Stimulated activated CD8-positive, alpha-beta memory T cell treated with anti-CD3 and anti-CD28 coated beads, Interleukin-7, amount 100 ng/mL, for 4 hours (primary cell): ENCODE measurements at regions not wholly inside any gene's neighbourhood (a gene's known extent, or its start where the extent isn't known, plus 50 kb on each side); places are given as distances from the start of the nearest gene placed in this dataset.
"Not testable (repeated sequence)": the region's sequence is repeated elsewhere in the genome, so short reads cannot be mapped to it uniquely, and the experiment has no call there.

ENCODE experiments used
- DNase-seq, 2 donors: peaks; one replicate each; pipeline ENCODE4 v3.0.0-alpha.2; 2020; ENCODE audit warnings: low read depth in 2 of 2

DNA sequence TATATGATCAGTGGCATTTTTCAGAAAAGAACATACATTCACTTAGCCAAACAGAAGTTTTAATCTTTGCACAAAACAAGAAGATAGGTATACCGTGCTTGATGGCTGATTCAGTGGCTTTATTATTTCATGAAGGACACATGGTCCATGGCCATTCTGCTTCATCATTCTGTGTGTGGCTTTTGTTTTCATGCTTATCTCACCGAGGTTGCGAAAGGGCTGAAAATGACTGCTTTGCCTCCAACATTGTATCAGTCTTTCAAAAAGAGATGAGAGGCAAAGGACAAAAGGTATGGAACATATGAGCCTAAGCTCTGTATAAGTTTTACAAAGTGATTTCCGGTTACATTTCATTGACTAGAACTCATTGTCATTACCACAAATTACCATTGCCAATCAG is 541.1 kb downstream of the RAB28 start:
- no peak for DNase-seq

DNA sequence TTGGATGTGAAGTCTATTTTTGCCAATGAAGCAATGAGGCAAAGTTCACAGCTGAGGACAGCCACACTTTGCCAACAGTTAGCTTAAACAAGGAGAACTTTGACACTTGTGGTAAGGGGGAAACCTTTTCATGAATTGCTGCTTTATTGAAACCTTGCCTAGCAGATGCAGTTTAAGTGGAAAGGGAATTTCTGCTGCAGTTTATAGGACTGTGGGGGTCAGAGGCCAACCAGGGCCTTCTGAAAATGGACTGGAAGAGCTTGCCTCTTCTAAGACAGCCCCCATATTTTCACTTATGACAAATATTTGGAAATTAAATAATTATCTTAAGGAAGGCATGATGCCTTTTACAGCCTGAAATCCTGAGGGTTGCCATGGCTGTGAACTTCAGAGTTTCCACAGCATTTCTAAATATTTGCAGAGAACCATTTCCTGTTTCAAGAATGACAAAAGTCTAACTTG is 550.3 kb downstream of the RAB28 start:
- DNase-seq: no peak

DNA sequence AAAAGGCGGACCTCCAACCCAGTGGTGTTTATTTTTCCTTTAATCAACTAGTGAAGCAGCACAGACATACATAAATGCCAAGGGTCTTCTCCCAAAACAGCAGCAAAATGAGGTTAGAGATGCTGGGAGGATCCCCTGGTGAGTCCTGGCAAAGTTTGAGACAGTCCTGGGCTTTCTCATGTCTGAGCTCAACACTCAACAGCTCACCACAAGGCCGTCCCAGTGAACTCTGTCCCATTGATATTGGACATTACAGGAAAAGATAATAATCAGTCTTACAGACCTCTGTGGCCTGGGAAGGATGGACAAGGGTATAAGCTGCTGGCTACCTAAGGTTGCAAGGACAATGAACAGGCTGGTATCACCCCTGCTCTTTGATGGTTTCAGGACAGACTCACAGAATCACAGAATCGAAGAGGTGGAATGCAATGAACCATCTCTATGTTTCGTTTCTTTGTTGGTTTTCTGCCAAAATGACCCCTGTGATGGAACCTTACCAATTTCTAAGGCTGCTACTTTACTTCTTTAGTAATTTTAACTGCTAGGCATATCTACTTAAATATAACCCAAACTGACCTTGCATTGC is 551.8 kb downstream of the RAB28 start:
- no peak for DNase-seq

DNA sequence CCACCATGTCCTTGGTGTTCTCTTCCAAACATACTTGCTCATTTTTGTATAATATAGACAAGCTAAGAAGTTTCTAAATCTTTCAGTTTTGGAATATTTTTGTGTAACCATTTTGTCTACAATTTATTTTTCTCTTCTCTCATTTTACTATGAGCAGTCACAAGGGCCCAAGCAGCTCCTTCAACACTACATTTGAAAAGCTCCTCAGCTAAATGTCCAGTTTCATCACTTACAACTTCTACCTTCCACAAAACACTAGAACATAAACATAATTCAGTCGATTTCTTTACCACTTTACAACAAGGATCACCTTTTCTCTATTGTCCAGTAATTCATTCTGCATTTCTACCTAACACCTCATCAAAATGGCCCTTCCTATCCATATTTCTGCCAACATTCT is 554.4 kb downstream of the RAB28 start:
- DNase-seq: no peak

DNA sequence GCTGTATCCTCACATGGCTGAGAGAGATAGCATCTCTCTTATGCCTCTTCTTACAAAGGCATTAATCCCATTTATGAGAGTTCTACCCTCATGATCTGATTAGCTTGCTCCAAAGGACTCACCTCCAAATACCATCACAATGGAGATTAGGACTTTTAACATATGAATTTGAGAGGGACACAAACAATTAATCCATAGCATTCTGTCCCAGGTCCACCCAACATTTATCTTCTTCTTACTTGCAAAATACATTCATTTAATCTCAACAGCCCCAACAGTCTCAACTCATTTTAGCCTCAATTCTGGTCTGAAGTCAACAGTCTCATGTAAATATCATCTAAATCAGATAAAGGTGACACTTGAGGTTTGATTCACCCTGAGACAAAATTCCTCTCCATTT is 555.4 kb downstream of the RAB28 start:
- no peak for DNase-seq

DNA sequence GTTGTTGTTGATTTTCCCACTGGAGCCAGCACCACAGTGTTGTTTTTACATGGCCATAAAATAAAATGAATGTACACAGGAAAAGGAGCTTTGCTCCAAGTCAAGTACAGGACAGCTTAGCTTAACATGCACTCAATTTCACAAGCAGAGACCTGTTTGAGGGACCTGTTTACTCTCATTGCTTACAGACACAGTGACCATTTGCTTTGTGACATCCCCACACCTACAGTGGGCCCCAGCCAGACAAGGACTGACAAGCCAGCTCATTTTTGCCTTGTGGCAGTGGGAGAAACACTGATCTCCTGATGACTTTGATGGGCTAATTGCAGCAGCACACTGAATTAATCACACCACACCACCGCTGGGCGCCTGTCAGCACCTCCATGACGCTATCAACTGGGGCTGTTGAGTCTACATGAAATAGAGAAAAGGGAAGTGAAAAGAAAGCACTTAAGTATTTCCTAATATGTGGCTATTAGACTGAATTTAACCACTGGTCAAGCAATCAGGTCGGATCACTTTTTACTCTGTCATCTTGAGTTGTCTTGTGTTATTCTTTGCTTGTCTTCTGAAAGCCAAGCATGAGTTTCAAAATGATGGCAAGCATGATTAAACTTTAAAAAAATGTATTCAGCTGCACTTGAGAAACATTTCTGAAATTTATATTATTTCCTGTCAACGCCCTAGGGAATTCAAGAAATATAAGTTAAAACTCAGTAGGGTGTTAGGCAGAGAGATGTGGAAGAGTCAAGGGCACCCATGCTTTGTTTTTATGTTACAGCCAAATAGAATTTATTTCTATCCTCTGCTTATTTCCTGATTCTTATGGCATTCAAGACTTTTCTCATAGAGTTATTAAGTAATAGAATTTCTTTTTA is 557.7 kb downstream of the RAB28 start:
- DNase-seq: no peak

DNA sequence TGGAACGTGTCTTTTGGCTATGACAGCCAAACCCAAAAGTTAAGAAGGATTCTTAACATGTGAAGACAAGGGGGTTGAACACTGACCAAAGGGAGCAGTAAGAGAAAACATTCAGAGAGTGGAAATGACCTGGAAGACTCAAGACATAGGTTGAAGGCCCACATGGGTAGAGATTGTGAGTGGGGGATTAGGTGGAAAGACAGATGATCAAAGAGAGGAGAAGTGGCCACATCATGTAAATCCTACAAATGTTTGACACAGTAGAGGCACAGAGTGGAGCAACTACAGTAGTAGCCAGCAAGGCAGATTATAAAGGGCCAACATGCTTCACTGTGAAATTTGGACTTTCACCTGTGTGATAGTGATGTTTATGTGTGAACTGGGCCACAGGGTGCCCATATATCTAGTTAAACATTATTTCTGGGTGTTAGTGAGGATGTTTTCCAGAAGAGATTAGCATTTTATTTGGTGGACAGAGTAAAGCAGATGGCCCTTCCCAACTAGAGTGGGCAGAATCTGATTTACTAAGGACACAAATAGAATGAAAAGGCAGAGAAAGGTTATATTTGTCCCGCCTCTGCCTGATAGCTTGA is 559.3 kb downstream of the RAB28 start:
- DNase-seq: no peak

DNA sequence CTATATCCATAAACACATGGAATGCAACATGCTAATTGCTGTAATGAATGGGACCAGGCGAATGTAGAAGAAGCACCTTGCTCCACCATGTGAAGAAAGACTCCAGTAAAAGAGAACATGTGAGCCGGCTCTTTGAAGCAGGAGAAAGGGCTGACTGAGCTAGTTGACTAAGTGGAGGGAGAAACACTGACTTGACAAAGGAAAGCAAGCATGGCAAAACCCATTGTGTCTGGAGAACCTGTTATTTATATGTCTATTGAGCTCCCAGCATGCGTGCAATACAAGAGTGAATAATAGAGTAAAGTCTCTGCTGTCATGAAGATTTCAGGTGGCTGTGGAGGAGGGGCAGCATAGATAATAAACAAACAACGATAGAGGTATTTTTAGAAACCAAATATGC is 559.9 kb downstream of the RAB28 start:
- no peak for DNase-seq

DNA sequence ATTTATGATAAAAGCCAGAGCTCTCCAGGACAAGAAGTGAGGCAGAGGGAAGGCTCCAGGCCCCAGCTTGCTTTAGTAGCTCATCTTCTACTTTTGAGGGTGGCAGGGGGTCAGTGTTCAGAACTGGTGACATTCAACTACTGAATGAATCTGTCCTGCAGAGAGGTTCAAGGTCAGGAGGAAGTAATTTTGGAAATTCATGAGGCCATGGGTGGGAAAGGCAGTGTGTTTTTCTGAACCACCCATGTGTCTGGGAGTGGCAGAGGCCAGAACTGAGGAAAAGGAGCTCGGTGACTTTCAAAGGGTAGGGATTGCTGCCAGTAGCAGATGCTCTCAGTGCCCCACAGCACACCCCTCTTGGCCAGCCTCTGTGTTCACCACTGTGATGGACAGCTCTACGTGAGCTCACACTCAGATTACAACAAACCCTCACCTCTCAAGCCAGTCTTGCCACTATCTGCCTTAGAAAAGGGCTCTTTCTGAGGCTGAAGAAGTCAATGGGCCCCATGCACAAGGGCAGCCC is 571.2 kb downstream of the RAB28 start:
- DNase-seq: no peak

DNA sequence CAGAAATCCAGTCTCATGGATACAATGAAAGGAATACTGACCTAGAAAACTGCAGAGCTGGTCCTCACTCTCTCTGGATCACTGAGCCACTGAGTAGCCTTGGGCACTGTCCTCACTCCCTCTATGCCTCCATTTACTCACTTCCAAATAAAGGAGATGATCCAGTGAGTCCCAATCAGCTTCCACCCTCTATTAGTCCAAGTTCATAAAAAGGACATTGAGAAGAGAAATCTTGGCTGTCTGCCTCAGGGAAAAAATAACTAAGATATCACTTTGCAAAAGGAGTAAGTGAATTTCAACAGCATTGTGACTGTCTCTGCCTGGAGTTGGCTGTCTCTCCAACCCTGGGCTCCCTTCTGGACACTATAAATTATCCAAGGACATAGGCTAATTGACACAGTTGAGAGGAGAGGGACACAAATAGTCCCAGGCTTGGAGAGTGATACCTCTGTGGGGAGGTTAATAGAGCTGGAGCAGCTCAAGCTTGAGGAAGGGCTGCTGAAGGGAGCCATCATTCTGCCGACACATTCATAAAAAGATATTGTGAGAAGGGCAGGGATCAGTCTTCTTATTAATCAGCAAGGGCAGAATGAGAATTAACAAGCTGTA is 572.3 kb downstream of the RAB28 start:
- no peak for DNase-seq

DNA sequence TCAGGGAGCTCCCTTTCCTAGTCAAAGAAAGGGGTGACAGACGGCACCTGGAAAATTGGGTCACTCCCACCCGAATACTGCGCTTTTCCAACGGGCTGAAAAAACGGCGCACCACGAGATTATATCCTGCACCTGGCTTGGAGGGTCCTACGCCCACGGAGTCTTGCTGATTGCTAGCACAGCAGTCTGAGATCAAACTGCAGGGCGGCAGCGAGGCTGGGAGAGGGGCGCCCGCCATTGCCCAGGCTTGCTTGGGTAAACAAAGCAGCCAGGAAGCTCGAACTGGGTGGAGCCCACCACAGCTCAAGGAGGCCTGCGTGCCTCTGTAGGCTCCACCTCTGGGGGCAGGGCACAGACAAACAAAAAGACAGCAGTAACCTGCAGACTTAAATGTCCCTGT is 580.5 kb downstream of the RAB28 start:
- not testable (repeated sequence) for DNase-seq

DNA sequence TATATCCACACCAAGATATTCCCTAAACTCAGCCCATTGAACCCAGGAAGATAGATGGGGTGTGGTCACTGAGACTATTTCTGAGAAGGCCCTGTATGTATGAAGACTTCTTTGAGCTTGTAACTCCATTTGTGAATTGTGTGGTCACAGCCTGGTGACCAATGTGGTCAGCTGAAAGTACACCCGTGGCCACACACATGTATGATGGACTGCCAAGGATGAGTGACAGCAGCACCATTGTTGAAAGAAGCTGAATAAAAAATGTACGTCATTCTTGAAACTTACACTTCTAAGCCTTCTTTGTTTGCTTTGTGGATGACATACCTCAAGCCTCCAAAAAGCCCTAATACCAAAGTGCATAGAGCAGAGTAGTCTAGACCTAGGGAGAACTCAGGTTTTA is 581.4 kb downstream of the RAB28 start:
- no peak for DNase-seq

DNA sequence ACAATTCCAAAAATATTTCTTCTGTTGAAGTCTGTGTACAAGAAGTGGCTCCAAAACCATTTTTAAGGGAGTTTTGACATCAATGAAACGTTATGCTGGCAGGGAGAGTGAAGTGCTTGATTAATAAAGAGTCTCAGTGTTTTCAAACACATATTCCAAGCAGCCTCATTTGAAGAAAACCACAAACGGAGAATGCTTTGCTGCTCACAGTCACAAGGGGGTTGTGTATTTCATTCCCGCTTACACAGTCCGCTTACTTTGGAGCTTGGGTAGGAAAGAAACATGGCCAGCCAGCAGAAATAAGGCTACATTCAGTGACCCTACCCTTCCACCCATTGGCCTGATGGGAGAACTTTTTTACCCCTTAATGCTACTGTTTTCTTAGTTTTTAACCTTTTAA is 586.2 kb downstream of the RAB28 start:
- no peak for DNase-seq

DNA sequence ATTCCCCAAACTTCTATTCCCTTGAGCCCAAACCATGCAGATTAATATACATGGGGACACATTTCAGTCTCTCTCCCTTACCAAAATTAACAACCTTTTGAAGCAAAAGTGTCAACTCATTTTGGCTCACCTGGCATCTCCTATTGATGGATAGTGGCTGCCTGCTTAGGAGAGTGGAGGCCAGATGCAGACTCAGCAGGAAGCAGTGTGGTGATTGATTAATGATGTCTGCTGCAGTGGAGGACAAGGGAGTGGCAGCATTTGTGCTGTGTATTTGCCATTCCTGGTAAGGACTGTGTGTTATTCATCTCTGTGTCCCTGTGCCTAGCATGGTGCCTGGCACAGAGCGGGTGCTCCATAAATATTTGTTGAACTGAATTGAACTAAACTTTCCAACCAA is 590.1 kb downstream of the RAB28 start:
- no peak for DNase-seq

DNA sequence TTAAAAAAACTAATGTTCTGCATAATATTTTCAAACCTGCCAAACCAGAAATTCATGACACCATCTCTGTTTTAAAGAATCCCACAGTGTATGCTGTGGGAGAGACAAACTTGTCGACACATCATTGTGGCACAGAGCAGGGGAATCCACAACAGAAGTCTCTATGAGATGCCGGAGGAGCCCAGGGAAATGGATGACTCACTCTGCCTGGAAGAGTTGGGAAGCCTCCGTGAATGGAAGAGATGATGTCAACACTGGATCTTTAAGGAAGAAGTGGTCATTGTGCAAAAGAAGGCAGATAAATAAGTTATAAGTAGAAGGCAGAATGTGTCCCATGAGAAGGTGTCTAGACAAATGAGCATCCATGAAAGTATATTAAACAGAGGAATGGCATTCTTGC is 595.1 kb downstream of the RAB28 start:
- no peak for DNase-seq

DNA sequence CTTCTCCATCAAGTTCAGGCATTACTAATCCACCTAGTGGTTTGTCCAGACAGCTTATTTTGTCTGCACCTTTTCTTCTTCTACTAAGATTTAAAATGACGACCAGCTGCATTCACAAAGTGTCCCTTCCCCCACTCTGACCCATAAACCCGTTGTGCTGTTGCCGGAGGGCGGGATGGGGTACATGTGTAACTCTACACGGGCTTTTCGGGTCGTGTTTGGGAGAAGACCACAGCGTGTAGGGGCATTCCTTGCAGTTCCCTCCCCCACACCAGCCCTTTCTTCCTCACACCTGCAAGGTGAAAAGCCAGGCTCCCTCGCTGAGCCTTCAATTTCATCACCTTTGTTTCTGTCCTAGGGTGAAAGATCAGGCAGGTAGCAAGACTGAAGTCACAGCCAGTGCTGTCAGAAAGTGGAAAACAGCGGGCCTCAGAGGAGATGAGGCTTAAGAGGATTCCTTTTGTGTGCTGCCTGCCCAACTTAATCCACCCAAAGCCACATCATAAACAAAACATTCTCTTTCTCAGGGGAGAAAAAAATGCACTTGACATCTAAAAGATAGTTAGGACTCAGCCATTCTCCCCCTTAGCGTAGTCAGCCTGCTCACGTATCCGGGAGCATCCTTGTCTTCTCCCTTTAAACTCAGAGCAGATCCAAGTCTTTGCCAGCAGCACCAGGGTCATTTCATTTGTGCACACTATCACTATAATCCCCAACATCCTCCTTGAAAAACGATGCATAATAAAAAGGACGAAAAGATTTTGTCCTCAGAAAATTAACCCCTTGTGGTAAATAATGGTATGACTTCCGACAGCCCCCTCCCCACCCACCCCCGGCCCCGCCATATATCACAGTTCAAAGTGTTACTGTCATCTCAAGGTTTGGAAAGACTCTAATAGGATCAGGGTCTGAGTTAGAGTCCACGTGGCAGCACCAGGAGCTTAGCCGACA is 599.0 kb downstream of the RAB28 start:
- DNase-seq: no peak

DNA sequence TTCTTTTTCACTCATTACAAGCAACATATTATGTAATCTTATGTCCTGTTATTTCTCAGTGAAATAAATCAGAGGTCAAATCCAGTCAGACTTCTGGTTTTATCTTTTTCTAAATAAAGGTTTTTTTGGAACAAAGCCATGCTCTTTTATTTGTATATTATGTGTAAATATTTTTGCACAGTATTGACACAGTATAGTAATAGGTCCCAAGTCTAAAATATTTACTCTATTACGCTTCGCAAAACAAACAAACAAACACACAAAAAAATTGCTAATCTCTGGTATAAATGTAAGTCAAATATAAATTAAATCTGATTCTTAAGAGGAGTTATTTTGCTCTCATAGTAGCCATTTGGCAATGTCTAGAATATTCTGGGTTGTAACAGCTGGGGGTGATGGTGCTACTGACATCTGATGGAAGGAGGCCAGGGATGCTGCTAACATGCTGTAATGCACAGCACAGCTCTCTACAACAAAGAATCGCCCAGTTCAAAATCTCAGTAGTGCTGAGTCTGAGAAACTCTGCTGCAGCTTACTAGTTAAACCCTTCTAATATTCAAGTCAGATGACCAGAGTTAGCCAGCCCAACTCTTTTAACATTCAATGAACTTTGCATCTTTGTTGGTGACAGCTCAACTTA is 602.1 kb downstream of the RAB28 start:
- DNase-seq: no peak

DNA sequence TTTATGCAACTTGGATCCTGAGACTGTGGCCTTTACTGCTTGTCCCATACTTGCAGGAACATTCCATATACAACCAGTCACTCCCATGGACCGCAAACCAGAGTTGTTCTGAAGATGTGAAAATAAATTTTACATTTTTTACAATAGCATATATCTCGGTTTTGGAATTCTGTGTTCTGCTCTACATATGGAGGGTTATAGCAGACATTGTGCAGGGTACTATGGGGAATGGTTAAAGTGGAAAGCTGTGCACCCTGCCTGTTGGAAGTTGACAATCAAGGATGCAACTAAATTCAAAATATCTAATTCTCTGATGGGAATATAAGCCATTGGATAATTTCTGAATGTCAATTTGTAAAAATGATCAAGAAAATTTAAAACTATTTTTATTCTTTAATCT is 603.3 kb downstream of the RAB28 start:
- DNase-seq: no peak

DNA sequence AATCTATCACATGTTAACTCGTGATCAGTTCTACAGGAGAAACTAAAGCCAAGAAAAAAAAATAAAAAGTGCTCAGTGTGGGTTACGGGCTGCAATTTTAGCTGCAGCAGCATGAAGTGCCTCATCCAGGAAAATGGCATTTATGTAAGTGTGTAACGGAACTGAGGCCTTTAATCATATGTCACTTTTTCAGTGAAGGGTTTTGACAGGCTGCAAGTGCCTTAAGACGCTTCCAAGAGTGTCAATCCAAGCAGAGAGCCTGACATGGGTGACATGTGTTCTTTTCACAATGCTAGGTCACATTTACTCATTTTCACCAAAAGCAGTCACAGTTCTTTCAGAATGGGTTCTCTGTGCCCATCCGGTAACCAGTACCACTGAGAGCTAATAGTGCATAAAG is 604.6 kb downstream of the RAB28 start:
- no peak for DNase-seq

DNA sequence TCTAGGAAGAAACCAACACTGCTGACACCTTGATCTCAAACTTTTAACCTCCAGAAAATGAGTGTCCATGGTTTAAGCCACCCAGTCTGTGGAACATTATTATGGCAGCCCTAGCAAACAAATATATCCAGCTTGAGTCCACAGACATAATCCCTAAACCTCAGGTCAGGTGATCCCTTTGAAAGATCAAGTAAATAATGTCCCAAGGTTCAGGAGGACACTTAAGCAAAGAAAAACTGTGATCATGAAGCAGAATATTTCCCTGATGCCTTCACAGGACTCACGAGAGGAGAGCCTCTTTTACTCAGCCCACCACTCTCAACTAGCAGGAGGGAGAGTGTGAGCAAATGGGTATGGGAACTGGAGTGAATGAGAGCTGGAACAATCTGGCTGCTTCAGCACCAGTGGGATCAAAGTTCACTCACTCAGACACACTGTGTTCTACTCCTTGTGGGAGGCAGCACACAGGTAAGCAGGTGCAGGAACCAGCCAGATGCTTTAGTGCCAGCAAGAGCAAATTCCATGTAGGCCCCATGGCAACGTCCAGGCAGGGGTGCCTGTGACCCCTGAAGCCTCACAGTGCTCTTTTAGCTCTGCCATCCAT is 608.4 kb downstream of the RAB28 start:
- DNase-seq: no peak
